Germinal center (tissue), 1 donor: ENCODE measurements at regions not wholly inside any gene's neighbourhood (a gene's known extent, or its start where the extent isn't known, plus 50 kb on each side); places are given as distances from the start of the nearest gene placed in this dataset.
"Not testable (repeated sequence)": the region's sequence is repeated elsewhere in the genome, so short reads cannot be mapped to it uniquely, and the experiment has no call there.

ENCODE experiments used
- DNase-seq: peaks from one replicate; pipeline ENCODE4 v3.0.0; 2012; ENCODE audit warnings: mixed read lengths, low spot score

DNA sequence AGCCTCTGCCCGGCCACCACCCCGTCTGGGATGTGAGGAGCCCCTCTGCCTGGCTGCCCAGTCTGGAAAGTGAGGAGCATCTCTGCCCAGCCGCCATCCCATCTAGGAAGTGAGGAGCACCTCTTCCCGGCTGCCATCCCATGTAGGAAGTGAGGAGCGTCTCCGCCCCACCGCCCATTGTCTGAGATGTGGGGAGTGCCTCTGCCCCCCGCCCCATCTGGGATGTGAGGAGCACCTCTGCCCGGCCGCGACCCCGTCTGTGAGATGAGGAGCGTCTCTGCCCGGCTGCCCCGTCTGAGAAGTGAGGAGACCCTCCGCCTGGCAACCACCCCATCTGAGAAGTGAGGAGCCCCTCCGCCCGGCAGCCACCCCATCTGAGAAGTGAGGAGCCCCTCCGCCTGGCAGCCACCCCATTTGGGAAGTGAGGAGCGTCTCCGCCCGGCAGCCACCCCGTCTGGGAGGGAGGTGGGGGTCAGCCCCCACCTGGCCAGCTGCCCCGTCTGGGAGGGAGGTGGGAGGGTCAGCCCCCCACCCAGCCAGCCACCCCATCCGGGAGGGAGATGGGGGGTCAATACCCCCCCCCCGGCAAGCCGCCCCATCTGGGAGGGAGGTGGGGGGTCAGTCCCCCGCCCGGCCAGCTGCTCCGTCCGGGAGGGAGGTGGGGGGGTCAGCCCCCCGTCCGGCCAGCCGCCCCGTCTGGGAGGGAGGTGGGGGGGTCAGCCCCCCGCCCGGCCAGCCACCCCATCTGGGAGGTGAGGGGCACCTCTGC lies 195.8 kb upstream of the SYNCRIP start:
- DNase-seq, result not testable (repeated sequence)

DNA sequence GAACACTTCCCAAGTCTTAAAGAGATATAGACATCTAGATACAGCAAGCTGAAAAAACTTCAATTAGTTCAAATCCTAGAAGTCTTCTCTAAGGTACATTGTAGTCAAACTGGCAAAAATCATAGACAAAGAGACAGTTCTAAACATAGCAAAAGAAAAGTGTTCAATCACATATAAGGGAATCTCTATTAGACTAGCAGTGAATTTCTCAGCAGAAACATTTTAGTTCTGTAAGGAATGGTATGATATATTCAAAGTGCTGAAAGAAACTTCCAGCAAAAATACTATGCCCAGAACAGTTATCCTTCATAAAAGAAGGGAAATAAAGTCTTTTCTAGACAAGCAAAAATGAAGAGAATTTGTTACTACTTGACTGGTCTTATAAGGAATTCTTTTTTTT lies 186.3 kb upstream of the SYNCRIP start:
- no peak for DNase-seq

DNA sequence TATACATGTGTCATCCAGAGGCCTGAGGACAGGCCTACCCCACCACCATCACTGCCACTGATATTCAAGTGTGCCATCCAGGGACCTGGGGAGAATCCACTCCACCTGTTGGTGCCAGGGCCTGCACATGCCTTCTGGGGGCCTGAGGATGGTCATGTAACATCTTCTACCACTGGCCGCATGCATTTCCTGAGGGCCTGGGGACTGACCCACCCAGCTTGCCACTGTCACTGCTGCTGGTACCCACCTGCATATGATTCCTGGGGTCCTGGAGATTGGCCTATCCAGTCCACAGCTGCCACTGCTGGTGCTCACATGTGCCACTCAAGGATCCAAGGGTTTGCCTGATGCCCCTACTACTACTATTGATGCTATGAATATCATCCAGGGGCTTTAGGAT lies 184.3 kb upstream of the SYNCRIP start:
- no peak for DNase-seq

DNA sequence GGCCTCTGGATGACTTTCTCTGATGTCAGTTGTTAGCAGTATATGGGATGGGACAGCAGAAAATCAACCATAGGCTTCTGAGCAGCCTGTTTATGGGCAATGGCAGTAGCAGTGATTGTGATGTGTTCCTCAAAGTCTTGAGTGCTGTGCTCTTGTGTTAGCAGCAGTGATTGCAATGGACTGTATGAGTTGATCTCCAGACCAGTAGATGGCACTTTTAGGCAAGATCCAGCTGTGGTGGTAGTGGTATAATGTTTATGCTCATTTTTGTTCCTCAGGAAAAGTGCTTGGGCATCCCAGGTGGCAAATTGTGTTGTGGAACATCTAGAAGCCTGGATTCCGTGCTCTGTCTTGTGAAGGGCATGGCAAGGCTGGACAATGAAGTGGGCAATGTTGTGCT lies 181.6 kb upstream of the SYNCRIP start:
- no peak for DNase-seq

DNA sequence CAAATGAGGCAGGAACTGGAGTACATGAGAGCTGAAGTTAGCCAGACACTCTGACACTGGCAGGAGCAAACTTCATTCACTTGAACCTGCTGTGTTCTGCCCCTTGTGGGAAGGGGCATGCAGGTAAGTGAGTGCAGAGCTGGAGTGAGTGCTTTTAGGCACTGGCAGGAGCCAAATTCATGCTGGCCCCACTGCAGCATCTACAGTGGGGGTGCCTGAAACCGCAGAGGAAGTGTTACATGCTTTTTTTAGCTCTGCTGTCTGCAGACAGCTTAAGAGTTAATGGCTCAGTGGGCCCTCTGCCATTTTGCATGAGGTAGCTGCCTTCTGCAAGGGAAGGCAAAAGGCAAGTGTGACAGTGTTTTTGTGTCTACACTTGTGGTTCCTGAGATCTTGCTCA lies 167.9 kb upstream of the SYNCRIP start:
- DNase-seq, result no peak

DNA sequence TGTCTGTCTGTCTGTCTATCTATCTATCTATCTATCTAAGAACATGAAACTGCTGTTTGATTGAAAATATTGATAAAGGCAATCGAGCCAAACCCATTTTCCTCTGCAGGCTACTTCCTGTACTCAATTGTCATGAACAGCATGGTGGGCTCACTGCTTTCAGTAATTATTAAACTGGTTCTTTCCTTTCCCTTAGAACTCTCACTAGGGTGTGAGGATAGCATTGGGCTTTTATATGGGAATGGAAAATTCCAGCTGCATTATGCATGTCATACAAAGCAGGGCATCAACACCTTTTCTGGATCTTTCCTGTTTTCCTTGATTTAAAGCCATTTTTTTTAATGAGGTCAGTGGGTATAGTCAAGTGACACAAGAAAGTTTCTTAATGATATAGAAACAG lies 161.0 kb upstream of the SYNCRIP start:
- no peak for DNase-seq

DNA sequence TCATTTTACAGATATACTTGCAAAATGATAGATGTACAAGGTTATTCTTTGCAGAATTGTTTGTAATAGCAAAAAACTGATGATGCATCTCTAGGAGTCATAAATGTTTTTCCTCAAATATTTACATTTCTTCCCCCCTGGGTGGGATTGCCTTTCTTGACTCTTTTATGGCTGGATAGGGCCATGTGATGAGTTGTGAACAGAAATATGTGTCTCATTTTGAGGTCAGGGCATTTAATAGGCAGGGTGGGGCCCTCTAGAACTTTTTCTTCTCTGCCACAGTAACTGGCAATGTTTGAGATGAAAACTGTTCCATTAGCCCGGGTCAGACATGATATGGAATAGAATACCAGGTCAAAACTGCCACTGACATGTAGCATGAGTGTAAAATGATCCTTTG lies 159.5 kb upstream of the SYNCRIP start:
- DNase-seq, result no peak

DNA sequence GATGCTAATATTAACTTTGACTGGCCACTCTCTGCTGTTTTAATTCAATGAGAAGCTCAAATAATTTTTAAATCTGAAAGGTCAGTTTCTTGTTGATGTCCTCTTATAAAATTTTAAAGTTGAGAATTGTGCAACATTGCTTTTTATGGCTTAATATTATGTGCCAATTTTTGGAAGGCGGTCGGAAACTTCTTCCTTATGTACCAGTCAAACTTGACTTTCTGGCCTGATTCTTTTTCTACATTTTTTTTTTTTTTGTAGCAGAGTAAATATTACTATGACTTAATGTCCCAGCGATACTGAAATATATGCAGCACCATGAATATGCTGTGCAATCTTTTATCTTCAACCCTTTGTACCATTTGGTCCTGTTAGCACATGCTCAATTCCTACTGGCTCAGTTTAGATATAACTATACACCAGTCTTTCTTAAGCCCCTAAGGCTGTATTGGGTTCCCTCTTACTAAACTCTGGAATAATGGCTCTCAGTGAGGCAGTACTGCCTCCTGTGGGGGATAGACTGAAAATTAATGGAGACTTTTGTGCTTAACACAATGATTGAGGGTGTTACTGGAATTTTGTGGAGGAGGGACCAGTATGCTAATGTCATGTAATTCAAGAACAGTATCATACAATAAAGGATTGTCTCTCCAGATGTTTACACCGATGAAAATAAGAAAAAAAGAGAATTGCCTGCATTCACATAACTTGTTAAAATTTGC lies 156.4 kb upstream of the SYNCRIP start:
- DNase-seq, result no peak

DNA sequence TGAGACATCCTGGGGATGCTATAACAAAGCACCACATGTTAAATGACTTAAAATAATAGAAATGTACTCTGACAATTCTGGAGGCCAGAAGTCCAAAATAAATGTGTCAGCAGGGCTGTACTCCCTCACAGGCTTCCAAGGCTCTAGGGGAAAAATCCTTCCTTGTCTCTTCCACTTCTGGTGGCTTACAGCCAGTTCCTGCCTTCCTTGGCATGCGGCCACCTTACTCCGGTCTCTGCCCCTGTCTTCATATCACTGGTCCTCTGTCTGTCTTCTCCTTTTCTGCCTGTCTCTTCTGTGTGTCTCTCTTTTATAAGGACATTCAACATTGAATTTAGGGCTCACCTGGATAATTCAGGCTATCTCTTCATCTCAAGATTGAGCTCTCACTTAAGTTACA lies 155.3 kb upstream of the SYNCRIP start:
- DNase-seq, result no peak

DNA sequence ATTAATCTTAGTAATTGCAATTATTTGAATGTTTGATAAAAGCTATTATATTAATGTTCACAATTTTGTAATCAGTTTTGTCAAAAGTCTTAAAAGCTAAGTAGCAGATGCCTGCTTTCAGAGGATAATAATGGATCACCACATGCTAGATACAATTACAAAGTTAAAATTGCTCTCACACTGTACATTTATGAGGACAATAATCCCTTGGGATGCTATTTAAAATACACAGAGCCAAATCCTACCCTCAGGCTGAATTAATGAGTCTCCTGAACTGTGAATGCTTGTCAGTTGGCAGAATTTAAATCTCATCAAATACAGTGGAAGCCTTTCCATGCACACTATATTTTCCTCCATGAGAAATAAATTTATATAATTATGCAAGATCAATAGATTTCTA lies 153.3 kb upstream of the SYNCRIP start:
- DNase-seq, result no peak

DNA sequence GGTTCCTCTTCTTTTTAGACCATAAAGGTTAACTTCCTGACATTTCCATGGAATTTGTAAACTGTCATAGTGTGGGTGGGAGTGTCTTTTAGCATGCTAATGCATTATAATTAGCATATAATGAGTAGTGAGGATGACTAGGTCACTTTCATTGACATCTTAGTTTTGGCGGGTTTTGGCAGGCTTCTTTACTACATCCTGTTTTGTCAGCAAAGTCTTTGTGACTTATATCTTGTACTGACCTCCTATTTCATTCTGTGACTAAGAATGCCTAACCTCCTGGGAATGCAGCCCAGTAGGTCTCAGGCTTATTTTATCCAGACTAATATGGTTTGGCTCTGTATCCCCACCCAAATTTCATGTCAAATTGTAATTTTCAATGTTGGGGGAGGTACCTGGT lies 149.6 kb upstream of the SYNCRIP start:
- no peak for DNase-seq

DNA sequence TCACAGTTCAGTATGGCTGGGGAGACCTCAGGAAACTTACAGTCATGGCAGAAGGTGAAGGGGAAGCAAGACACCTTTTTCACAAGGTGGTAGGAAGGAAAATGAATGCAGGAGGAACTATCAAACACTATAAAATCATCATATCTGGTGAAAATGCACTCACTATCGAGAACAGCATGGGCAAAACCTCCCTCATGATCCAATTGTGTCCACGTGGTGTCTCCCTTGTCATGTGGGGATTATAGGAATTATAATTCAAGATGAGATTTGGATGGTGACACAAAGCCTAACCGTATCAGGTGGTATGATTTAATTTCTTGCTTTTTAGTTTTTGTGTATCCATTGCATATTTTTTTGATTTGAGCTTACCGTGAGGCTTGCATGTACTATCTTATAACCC lies 133.2 kb upstream of the SYNCRIP start:
- DNase-seq, result no peak

DNA sequence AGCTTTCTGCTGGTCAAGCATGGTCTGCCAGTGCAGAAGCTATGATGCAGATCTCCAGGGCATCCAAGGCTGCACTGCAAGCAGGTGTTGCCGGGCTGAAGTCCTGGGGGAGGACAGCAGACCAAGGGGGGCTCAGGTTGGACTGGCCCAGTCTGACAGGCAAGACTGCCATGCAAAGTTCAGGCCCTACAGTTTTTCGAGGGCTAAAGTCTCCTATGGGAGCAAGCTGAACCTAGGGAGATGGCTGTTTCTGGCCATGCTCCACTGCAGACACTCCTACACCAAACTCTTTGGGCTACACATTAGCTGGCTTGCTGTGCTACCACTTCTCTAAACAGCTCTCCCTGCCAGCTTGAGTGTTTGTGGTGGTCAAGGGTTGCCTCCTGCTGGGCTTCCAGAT lies 130.0 kb upstream of the SYNCRIP start:
- DNase-seq, result no peak

DNA sequence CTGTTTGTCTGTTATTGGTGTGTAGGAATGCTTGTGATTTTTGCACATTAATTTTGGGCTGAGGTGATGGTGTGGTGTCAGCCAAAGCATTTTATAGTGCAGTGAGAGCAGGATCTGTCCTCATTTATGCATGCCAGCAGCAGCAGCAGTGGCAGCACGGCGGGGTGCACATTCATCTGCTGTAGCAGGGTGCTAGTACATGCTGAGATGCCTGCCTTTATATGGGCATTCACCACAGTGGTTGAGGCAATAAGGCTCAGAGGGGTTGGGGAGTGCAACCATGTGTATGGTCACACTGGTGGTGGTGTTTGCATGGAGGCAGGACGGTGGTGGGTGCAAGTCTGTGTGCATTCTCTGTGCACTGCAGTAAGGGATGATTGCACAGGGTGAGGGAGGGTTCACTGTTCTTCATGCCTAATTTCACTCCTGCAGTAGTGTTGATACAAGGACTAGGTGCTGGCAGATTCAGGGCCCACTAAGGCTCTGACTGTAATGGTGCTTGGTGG lies 129.3 kb upstream of the SYNCRIP start:
- no peak for DNase-seq

DNA sequence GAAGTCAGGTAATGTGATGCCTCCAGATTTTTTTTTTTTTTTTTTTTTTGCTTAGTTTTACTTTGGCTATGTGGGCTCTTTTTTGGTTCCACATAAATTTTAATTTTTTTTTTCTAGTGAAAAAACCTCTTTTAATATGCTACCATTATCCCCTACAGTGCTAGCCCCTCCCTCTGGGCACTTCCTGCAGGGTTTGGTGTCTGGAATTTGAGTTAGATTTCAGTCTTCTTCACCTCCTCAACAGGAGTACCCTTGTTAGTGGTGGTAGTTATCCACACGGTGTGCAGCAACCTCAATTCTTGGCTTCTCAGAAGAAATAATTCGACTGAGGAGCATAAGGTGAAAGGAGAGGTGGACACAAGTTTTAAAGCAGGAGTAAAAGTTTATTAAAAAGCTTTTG lies 128.8 kb upstream of the SYNCRIP start:
- no peak for DNase-seq

DNA sequence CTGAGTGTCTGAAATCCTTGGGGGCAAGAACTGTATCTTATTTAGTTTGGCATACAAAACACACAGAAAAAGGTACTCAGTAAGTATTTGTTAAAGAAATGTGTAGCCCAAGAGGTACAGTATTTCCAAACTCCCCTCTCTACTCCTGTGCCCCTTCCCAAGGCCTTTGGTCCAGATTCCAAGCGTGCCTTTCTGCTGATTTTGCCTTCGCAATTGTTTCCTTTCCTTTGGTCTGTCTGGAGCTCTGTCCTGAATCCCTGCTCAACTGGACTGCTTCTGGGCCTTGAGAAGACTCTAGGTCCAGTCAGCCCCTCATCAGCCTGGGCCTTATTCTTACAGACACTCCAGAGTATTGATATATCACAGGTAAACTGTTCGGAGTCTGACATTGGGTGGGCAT lies 122.2 kb upstream of the SYNCRIP start:
- no peak for DNase-seq

DNA sequence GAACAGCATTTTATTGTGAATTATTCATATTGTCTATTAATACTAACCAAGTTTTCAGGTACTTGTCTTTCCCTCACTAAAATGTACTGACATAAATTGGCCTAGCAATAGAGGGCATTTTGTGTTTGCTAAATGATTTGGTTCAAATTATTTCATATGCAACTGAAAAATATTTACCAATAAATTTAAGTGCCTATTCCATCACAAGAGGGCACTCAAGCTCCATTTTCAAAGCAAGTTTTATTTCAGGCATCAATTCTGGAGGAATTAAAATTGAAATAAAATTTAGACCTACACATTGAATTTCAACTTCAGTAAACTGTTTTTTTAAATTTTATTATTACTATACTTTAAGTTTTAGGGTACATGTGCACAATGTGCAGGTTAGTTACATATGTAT lies 114.3 kb upstream of the SYNCRIP start:
- no peak for DNase-seq

DNA sequence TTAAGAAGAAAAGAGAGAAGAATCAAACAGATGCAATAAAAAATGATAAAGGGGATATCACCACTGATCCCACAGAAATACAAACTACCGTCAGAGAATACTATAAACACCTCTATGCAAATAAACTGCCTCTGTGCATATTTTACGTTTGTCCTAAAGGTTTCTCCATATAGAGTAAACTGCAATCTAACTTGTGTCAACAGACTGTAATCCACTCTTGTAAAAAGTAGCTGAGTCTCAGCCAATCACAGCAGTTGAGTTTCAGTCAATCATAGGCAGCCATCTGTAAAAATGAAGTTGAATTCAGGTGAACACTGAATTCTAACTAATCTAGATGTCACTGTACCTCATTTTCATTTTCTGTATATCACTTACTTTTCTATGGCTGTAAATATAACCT lies 112.2 kb upstream of the SYNCRIP start:
- DNase-seq, result no peak

DNA sequence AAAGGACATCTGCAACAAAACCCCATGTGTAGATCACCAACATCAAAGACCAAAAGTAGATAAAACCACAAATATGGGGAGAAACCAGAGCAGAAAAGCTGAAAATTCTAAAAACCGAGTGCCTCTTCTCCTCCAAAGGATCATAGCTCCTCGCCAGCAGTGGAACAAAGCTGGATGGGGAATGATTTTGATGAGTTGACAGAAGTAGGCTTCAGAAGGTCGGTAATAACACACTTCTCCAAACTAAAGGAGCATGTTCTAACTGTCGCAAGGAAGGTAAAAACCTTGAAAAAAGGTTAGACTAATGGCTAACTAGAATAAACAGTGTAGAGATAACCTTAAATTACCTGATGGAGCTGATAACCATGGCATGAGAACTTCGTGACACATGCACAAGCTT lies 109.9 kb upstream of the SYNCRIP start:
- DNase-seq, result no peak

DNA sequence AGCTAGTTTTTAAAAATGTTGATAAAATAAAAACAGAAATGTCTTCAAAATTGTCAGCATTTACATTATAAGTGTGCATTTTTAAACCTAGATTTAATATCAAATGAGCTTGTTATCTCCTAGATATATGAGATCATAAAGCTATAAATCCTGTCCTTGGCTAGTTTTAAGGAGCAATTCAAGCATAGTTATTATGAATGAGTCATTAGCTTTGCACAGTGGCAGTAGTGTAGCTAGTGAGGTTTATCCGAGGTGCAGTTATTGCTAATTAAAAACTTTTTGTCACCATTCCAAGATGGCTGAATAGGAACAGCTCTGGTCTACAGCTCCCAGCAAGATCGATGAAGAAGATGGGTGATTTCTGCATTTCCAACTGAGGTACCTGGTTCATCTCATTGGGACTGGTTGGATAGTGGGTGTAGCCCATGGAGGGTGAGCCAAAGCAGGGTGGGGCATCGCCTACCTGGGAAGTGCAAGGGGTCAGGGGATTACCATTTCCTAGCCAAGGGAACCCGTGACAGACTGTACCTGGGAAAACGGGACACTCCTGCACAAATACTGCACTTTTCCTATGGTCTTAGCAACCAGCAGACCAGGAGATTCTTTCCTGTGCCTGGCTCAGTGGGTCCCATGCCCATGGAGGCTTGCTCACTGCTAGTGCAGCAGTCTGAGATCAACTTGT lies 108.8 kb upstream of the SYNCRIP start:
- no peak for DNase-seq

DNA sequence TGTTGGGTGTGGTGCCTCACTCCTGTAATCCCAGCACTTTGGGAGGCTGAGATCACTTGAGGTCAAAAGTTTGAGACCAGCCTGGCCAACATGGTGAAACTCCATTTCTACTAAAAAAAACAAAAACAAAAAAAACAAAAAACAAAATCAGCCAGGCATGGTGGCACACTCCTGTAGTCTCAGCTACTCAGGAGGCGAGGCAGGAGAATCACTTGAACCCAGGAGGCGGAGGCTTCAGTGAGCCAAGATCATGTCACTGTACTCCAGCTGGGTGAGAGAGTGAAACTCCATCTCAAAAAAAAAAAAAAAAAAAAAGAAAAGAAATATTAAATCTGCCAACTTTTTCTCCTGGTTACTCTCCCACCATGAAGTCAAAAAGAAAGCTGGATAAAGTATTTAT lies 107.5 kb upstream of the SYNCRIP start:
- DNase-seq, result not testable (repeated sequence)

DNA sequence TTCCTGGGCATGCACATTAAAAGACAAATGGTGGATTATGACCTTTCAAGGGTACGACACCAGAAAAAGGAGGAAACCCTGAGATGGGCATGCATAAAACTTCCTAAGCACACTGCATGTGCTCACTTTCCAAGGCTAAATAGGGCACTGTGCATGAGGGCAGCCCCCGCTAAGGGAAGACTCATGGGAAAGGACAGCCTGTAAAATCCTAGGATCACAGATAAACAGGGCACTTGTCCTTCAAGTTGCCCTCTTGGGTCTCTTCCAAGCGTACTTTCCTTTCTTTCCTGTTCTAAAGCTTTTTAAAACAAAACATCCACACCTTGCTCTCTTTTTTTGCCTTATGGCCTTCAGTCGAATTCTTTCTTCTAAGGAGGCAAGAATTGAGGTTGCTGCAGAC lies 106.5 kb upstream of the SYNCRIP start:
- DNase-seq, result no peak

DNA sequence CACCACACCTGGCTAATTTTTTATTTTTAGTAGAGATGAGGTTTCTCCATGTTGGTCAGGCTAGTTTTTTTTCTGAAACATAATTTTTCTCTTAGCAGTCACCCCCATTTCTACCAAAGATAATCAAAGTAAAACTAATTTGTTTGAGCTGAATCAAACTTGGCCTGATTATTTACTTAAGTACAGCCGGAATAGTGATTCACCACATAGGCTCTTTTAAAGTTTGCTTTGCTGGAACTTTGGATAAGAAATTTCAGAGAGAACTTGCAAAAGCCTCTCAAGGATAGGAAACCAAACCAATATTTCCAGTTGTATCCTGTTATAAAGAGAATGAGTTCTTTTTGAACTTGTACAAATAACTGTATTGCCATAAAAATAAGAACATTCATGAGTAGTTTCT lies 105.0 kb upstream of the SYNCRIP start:
- DNase-seq, result no peak
